Trophoblast cell (in vitro differentiated cells and primary cell): ENCODE measurements at regions not wholly inside any gene's neighbourhood (a gene's known extent, or its start where the extent isn't known, plus 50 kb on each side); places are given as distances from the start of the nearest gene placed in this dataset.

Source experiments
- DNase-seq, 2 donors: peaks; one replicate each; pipeline ENCODE4 v3.0.0-alpha.2; 2016
- H2AFZ ChIP-seq: 2 replicates; pipeline ENCODE4 v1.6.1; 2013; ENCODE audit warnings: low read length, moderate library complexity, mild to moderate bottlenecking; ENCODE audit not compliant: insufficient read depth, poor library complexity
- H2AK5ac ChIP-seq: 2 replicates; pipeline ENCODE4 v1.6.1; 2013; ENCODE audit warnings: mild to moderate bottlenecking, low read length
- H2BK120ac ChIP-seq: 2 replicates; pipeline ENCODE4 v1.6.1; 2013; ENCODE audit warnings: low read length, mild to moderate bottlenecking, moderate library complexity; ENCODE audit not compliant: insufficient read depth, poor library complexity
- H2BK12ac ChIP-seq: 2 replicates; pipeline ENCODE4 v1.6.1; 2013; ENCODE audit warnings: mild to moderate bottlenecking, low read length, moderate library complexity
- H2BK5ac ChIP-seq: 2 replicates; pipeline ENCODE4 v1.6.1; 2013; ENCODE audit warnings: low read length, low read depth, moderate library complexity, mild to moderate bottlenecking; ENCODE audit not compliant: poor library complexity
- H3K14ac ChIP-seq: 2 replicates; pipeline ENCODE4 v1.6.1; 2013; ENCODE audit warnings: mild to moderate bottlenecking, low read length
- H3K18ac ChIP-seq: 2 replicates; pipeline ENCODE4 v1.6.1; 2013; ENCODE audit warnings: mild to moderate bottlenecking, low read length
- H3K23ac ChIP-seq: 2 replicates; pipeline ENCODE4 v1.6.1; 2013; ENCODE audit warnings: low read length
- H3K27ac ChIP-seq: 2 replicates; pipeline ENCODE4 v1.5.1; 2013; ENCODE audit warnings: low read depth, mild to moderate bottlenecking, inconsistent platforms, low read length, moderate library complexity
- H3K27me3 ChIP-seq: 2 replicates; pipeline ENCODE4 v1.6.1; 2013; ENCODE audit warnings: inconsistent platforms, mild to moderate bottlenecking, low read length, moderate library complexity; ENCODE audit not compliant: insufficient read depth
- H3K36me3 ChIP-seq, 2 experiments: 1 replicate in 1 of 2; 2 replicates in 1 of 2; pipeline ENCODE4 v1.6.1; 2013; ENCODE audit warnings: low read length in 2 of 2, mild to moderate bottlenecking in 2 of 2, moderate library complexity in 1 of 2; ENCODE audit not compliant: insufficient read depth in 2 of 2, control insufficient read depth in 1 of 2
- H3K4ac ChIP-seq: 2 replicates; pipeline ENCODE4 v1.6.1; 2013; ENCODE audit warnings: low read depth, mild to moderate bottlenecking, low read length, moderate library complexity
- H3K4me1 ChIP-seq, 2 experiments: 1 replicate in 1 of 2; 2 replicates in 1 of 2; pipeline ENCODE4 v1.6.1; 2013; ENCODE audit warnings: low read length in 2 of 2, mild to moderate bottlenecking in 2 of 2, moderate library complexity in 1 of 2; ENCODE audit not compliant: insufficient read depth in 2 of 2, control insufficient read depth in 1 of 2
- H3K4me2 ChIP-seq: 2 replicates; pipeline ENCODE4 v1.6.1; 2013; ENCODE audit warnings: inconsistent platforms, mild to moderate bottlenecking, low read length, moderate library complexity
- H3K4me3 ChIP-seq: 2 replicates; pipeline ENCODE4 v1.5.1; 2013; ENCODE audit warnings: mild to moderate bottlenecking, low read depth, low read length, inconsistent platforms
- H3K79me1 ChIP-seq: one replicate; pipeline ENCODE4 v1.6.1; 2013; ENCODE audit warnings: low read length
- H3K79me2 ChIP-seq: 2 replicates; pipeline ENCODE4 v1.6.1; 2013; ENCODE audit warnings: low read length, mild to moderate bottlenecking; ENCODE audit not compliant: control insufficient read depth, insufficient read depth, poor library complexity
- H3K9ac ChIP-seq: 2 replicates; pipeline ENCODE4 v1.6.1; 2013; ENCODE audit warnings: mild to moderate bottlenecking, low read length
- H3K9me3 ChIP-seq: 2 replicates; pipeline ENCODE4 v1.6.1; 2013; ENCODE audit warnings: low read depth, mild to moderate bottlenecking, control low read depth, inconsistent platforms, low read length; ENCODE audit not compliant: insufficient read depth
- H4K12ac ChIP-seq: 2 replicates; pipeline ENCODE4 v1.6.1; 2013; ENCODE audit warnings: low read depth, mild to moderate bottlenecking, low read length, moderate library complexity
- H4K8ac ChIP-seq: 2 replicates; pipeline ENCODE4 v1.6.1; 2013; ENCODE audit warnings: low read depth, mild to moderate bottlenecking, low read length, moderate library complexity
- H4K91ac ChIP-seq: one replicate; pipeline ENCODE4 v1.6.1; 2013; ENCODE audit warnings: low read depth, mild to moderate bottlenecking, low read length, moderate library complexity
- WGBS: extraction: QIAGEN DNeasy Blood & Tissue Kit; methylation state at CpG from one replicate; pipeline ENCODE4 v1.1.7; 2013; ENCODE audit warnings: missing lambda C conversion rate; ENCODE audit not compliant: insufficient read length, insufficient coverage; ENCODE audit errors: extremely low coverage; 5-methylcytosine and 5-hydroxymethylcytosine counted together

- H3K14ac ChIP-seq = no peak overlapping the region
- H3K79me1 ChIP-seq = no peaks in the 10 kb centered on the region
- no peak overlapping the region for H2AK5ac ChIP-seq
- no peaks in the 10 kb centered on the region for H3K4me1 ChIP-seq
- H3K4me3 ChIP-seq = no peak overlapping the region
- H3K79me2 ChIP-seq = no peaks in the 10 kb centered on the region
- no CpG with 5 or more reads among the region's 5 CpGs for WGBS
- no peak for DNase-seq
- H2BK120ac ChIP-seq = no peak overlapping the region
- H3K18ac ChIP-seq = no peak overlapping the region
- no peaks in the 10 kb centered on the region for H3K9me3 ChIP-seq
- no peak overlapping the region for H2BK12ac ChIP-seq
- H3K4me2 ChIP-seq = no peak overlapping the region
- H4K8ac ChIP-seq = no peak overlapping the region
- H3K9ac ChIP-seq = no peak overlapping the region
- H2BK5ac ChIP-seq = no peak overlapping the region
- H3K27me3 ChIP-seq = no peaks in the 10 kb centered on the region
- H4K12ac ChIP-seq = no peak overlapping the region
- no peak overlapping the region for H3K4ac ChIP-seq
- no peak overlapping the region for H3K23ac ChIP-seq
- H3K27ac ChIP-seq = no peak overlapping the region
- no peak overlapping the region for H4K91ac ChIP-seq
- H3K36me3 ChIP-seq = no peaks in the 10 kb centered on the region
- H2AFZ ChIP-seq = no peak overlapping the region
These were observed 68.9 kb upstream of the CDH18 start for GRCh38 chr5:20056933-20057332.

- H2BK5ac ChIP-seq = no peak overlapping the region
- H4K12ac ChIP-seq = no peak overlapping the region
- DNase-seq = no peak
- no peak overlapping the region for H3K9ac ChIP-seq
- no peak overlapping the region for H3K27ac ChIP-seq
- no peak overlapping the region for H3K14ac ChIP-seq
- H3K36me3 ChIP-seq = no peaks in the 10 kb centered on the region
- H4K8ac ChIP-seq = no peak overlapping the region
- H3K4ac ChIP-seq = no peak overlapping the region
- no peak overlapping the region for H3K23ac ChIP-seq
- WGBS = no CpG with 5 or more reads among the region's 1 CpG
- H2BK12ac ChIP-seq = no peak overlapping the region
- no peaks in the 10 kb centered on the region for H3K27me3 ChIP-seq
- no peak overlapping the region for H4K91ac ChIP-seq
- no peak overlapping the region for H2AK5ac ChIP-seq
- no peak overlapping the region for H2BK120ac ChIP-seq
- no peaks in the 10 kb centered on the region for H3K79me1 ChIP-seq
- H2AFZ ChIP-seq = no peak overlapping the region
- H3K18ac ChIP-seq = no peak overlapping the region
- no peaks in the 10 kb centered on the region for H3K4me1 ChIP-seq
- no peak overlapping the region for H3K4me3 ChIP-seq
- no peak overlapping the region for H3K4me2 ChIP-seq
- no peaks in the 10 kb centered on the region for H3K9me3 ChIP-seq
- no peaks in the 10 kb centered on the region for H3K79me2 ChIP-seq
These were observed 67.3 kb upstream of the CDH18 start for GRCh38 chr5:20055301-20055700.

GRCh38 chr5:20050262-20050661 lies 62.3 kb upstream of the CDH18 start:
- H2AK5ac ChIP-seq = no peak overlapping the region
- no peak overlapping the region for H3K4ac ChIP-seq
- no peak for DNase-seq
- no peak overlapping the region for H3K27ac ChIP-seq
- H4K12ac ChIP-seq = no peak overlapping the region
- no peak overlapping the region for H3K14ac ChIP-seq
- H3K23ac ChIP-seq = no peak overlapping the region
- no peak overlapping the region for H4K8ac ChIP-seq
- no peak overlapping the region for H3K4me3 ChIP-seq
- H2AFZ ChIP-seq = no peak overlapping the region
- H3K4me1 ChIP-seq = no peaks in the 10 kb centered on the region
- H2BK120ac ChIP-seq = no peak overlapping the region
- no peaks in the 10 kb centered on the region for H3K27me3 ChIP-seq
- H3K4me2 ChIP-seq = no peak overlapping the region
- H3K79me2 ChIP-seq = no peaks in the 10 kb centered on the region
- no peaks in the 10 kb centered on the region for H3K9me3 ChIP-seq
- no peak overlapping the region for H2BK5ac ChIP-seq
- no peaks in the 10 kb centered on the region for H3K79me1 ChIP-seq
- no peaks in the 10 kb centered on the region for H3K36me3 ChIP-seq
- no peak overlapping the region for H3K9ac ChIP-seq
- H2BK12ac ChIP-seq = no peak overlapping the region
- H3K18ac ChIP-seq = no peak overlapping the region
- H4K91ac ChIP-seq = no peak overlapping the region

- H3K4me1 ChIP-seq = no peaks in the 10 kb centered on the region
- no peak overlapping the region for H3K4me3 ChIP-seq
- no peaks in the 10 kb centered on the region for H3K36me3 ChIP-seq
- H3K23ac ChIP-seq = no peak overlapping the region
- no peak overlapping the region for H4K8ac ChIP-seq
- H3K9me3 ChIP-seq = no peaks in the 10 kb centered on the region
- H3K4ac ChIP-seq = no peak overlapping the region
- H2BK120ac ChIP-seq = no peak overlapping the region
- H4K12ac ChIP-seq = no peak overlapping the region
- no peaks in the 10 kb centered on the region for H3K27me3 ChIP-seq
- no peak overlapping the region for H3K9ac ChIP-seq
- H3K79me1 ChIP-seq = no peaks in the 10 kb centered on the region
- no peaks in the 10 kb centered on the region for H3K79me2 ChIP-seq
- no peak overlapping the region for H3K27ac ChIP-seq
- H3K4me2 ChIP-seq = no peak overlapping the region
- no peak overlapping the region for H2AFZ ChIP-seq
- no peak overlapping the region for H3K14ac ChIP-seq
- H2AK5ac ChIP-seq = no peak overlapping the region
- no peak overlapping the region for H4K91ac ChIP-seq
- H2BK5ac ChIP-seq = no peak overlapping the region
- no peak overlapping the region for H2BK12ac ChIP-seq
- no peak overlapping the region for H3K18ac ChIP-seq
- DNase-seq = no peak
These were observed 56.5 kb upstream of the CDH18 start for GRCh38 chr5:20044460-20044859.
